Effector memory CD8-positive, alpha-beta T cell (primary cell): ENCODE measurements at regions not wholly inside any gene's neighbourhood (a gene's known extent, or its start where the extent isn't known, plus 50 kb on each side); places are given as distances from the start of the nearest gene placed in this dataset.

Source experiments
- ATAC-seq: fragments of 150-1000 bp; cut with Tn5 transposase; replicated peaks from 2 replicates; pipeline ENCODE4 v1.10.0; 2021; ENCODE audit warnings: mild to moderate bottlenecking, moderate library complexity
- DNase-seq, 3 experiments: peaks; one replicate each; pipeline ENCODE4 v3.0.0; 2021
- H3K27ac Mint-ChIP-seq, 2 donors: one replicate each; pipeline ENCODE4 v1.8.0; 2022; ENCODE audit warnings: mild to moderate bottlenecking in 2 of 2, mixed read lengths in 2 of 2, moderate library complexity in 2 of 2
- H3K27me3 Mint-ChIP-seq, 2 donors: one replicate each; pipeline ENCODE4 v1.8.0; 2022; ENCODE audit warnings: mixed read lengths in 2 of 2
- H3K36me3 Mint-ChIP-seq: one replicate; pipeline ENCODE4 v1.8.0; 2022; ENCODE audit warnings: mild to moderate bottlenecking, moderate library complexity, mixed read lengths; ENCODE audit not compliant: insufficient read depth
- H3K4me1 Mint-ChIP-seq, 2 donors: one replicate each; pipeline ENCODE4 v1.8.0; 2022; ENCODE audit warnings: low read depth in 2 of 2, mixed read lengths in 2 of 2
- H3K4me3 Mint-ChIP-seq, 2 donors: one replicate each; pipeline ENCODE4 v1.8.0; 2022; ENCODE audit warnings: mild to moderate bottlenecking in 2 of 2, mixed read lengths in 2 of 2, moderate library complexity in 2 of 2
- H3K9me3 Mint-ChIP-seq, 2 donors: one replicate each; pipeline ENCODE4 v1.8.0; 2022; ENCODE audit warnings: mixed read lengths in 2 of 2

GRCh38 chr22:49645257-49645656 is 182.4 kb downstream of the BRD1 start:
- Mint-ChIP-seq H3K27ac (no peak overlapping the region), H3K27me3 (no peaks in the 10 kb centered on the region), H3K9me3 (no peaks in the 10 kb centered on the region), H3K36me3 (peaks cover 10% of the 10 kb centered on the region), H3K4me3 (no peak overlapping the region), H3K4me1 (peaks cover 10 to 18% of the 10 kb centered on the region in 2 donors)
- no peak for DNase-seq
- ATAC-seq, result no peak

- Mint-ChIP-seq H3K4me1 (peaks cover 6 to 14% of the 10 kb centered on the region in 2 donors), H3K27me3 (no peaks in the 10 kb centered on the region), H3K27ac (no peak overlapping the region), H3K4me3 (no peak overlapping the region), H3K9me3 (no peaks in the 10 kb centered on the region), H3K36me3 (peaks cover 4% of the 10 kb centered on the region)
- DNase-seq, result no peak
- ATAC-seq, result no peak
Observed at GRCh38 chr22:49643998-49644397, 183.7 kb downstream of the BRD1 start.

- peaks cover 4% of the 10 kb centered on the region for H3K36me3 Mint-ChIP-seq
- no peaks in the 10 kb centered on the region for H3K9me3 Mint-ChIP-seq
- DNase-seq (no peak), ATAC-seq (no peak)
- H3K4me1 Mint-ChIP-seq, result peaks cover 6 to 15% of the 10 kb centered on the region in 2 donors
- no peak overlapping the region for H3K27ac Mint-ChIP-seq
- no peaks in the 10 kb centered on the region for H3K27me3 Mint-ChIP-seq
- H3K4me3 Mint-ChIP-seq, result no peak overlapping the region
Observed at GRCh38 chr22:49643466-49643865, 184.2 kb downstream of the BRD1 start.

- Mint-ChIP-seq H3K27me3 (no peaks in the 10 kb centered on the region), H3K27ac (peak overlapping the region in 1 of 2 donors; percentile 68), H3K4me1 (peaks cover 6 to 15% of the 10 kb centered on the region in 2 donors), H3K4me3 (no peak overlapping the region), H3K9me3 (no peaks in the 10 kb centered on the region), H3K36me3 (peaks cover 4% of the 10 kb centered on the region)
- DNase-seq, result no peak
- ATAC-seq, result no peak
Observed at GRCh38 chr22:49642741-49643140, 184.9 kb downstream of the BRD1 start.

GRCh38 chr22:49642331-49642730 is 185.3 kb downstream of the BRD1 start:
- DNase-seq (no peak), ATAC-seq (no peak)
- no peaks in the 10 kb centered on the region for H3K27me3 Mint-ChIP-seq
- H3K4me3 Mint-ChIP-seq, result no peak overlapping the region
- no peaks in the 10 kb centered on the region for H3K9me3 Mint-ChIP-seq
- H3K27ac Mint-ChIP-seq, result peak overlapping the region in 1 of 2 donors; percentile 68
- H3K4me1 Mint-ChIP-seq, result peaks cover 6 to 15% of the 10 kb centered on the region in 2 donors
- peaks cover 1% of the 10 kb centered on the region for H3K36me3 Mint-ChIP-seq

- Mint-ChIP-seq H3K36me3 (no peaks in the 10 kb centered on the region), H3K4me1 (peaks cover 6 to 12% of the 10 kb centered on the region in 2 donors), H3K9me3 (no peaks in the 10 kb centered on the region), H3K27ac (no peak overlapping the region), H3K4me3 (no peak overlapping the region), H3K27me3 (no peaks in the 10 kb centered on the region)
- ATAC-seq (no peak), DNase-seq (no peak)
Observed at GRCh38 chr22:49641770-49642313, 185.8 kb downstream of the BRD1 start.

- H3K36me3 Mint-ChIP-seq, result no peaks in the 10 kb centered on the region
- no peak overlapping the region for H3K4me3 Mint-ChIP-seq
- no peaks in the 10 kb centered on the region for H3K9me3 Mint-ChIP-seq
- peaks cover 3 to 11% of the 10 kb centered on the region in 2 donors for H3K4me1 Mint-ChIP-seq
- no peaks in the 10 kb centered on the region for H3K27me3 Mint-ChIP-seq
- ATAC-seq, result no peak
- DNase-seq, result no peak
- no peak overlapping the region for H3K27ac Mint-ChIP-seq
Observed at GRCh38 chr22:49640366-49641095, 187.1 kb downstream of the BRD1 start.

GRCh38 chr22:49639956-49640355 is 187.7 kb downstream of the BRD1 start:
- Mint-ChIP-seq H3K27ac (no peak overlapping the region), H3K9me3 (no peaks in the 10 kb centered on the region), H3K36me3 (no peaks in the 10 kb centered on the region), H3K4me1 (peaks cover 3 to 7% of the 10 kb centered on the region in 2 donors), H3K4me3 (no peak overlapping the region), H3K27me3 (no peaks in the 10 kb centered on the region)
- ATAC-seq (no peak), DNase-seq (no peak)

GRCh38 chr22:49638788-49639187 is 188.9 kb downstream of the BRD1 start:
- no peak for DNase-seq
- Mint-ChIP-seq H3K4me1 (peaks cover 3 to 7% of the 10 kb centered on the region in 2 donors), H3K9me3 (no peaks in the 10 kb centered on the region), H3K27me3 (no peaks in the 10 kb centered on the region), H3K4me3 (no peak overlapping the region), H3K27ac (no peak overlapping the region), H3K36me3 (peaks cover 3% of the 10 kb centered on the region)
- ATAC-seq, result no peak

- ATAC-seq (no peak), DNase-seq (no peak)
- Mint-ChIP-seq H3K36me3 (peaks cover 5% of the 10 kb centered on the region), H3K9me3 (no peaks in the 10 kb centered on the region), H3K4me1 (peaks cover 3 to 7% of the 10 kb centered on the region in 2 donors), H3K27ac (no peak overlapping the region), H3K4me3 (no peak overlapping the region), H3K27me3 (no peaks in the 10 kb centered on the region)
Observed at GRCh38 chr22:49638001-49638400, 189.7 kb downstream of the BRD1 start.

GRCh38 chr22:49637255-49637760 is 190.4 kb downstream of the BRD1 start:
- H3K4me3 Mint-ChIP-seq, result no peak overlapping the region
- ATAC-seq, result no peak

GRCh38 chr22:49636649-49637048 is 191.0 kb downstream of the BRD1 start:
- ATAC-seq (no peak), DNase-seq (no peak)
- Mint-ChIP-seq H3K4me3 (no peak overlapping the region), H3K9me3 (no peaks in the 10 kb centered on the region), H3K4me1 (peaks cover 3 to 5% of the 10 kb centered on the region in 2 donors), H3K27me3 (no peaks in the 10 kb centered on the region), H3K36me3 (peaks cover 5% of the 10 kb centered on the region), H3K27ac (no peak overlapping the region)

More at GRCh38 chr22:49637255-49637760, 190.4 kb downstream of the BRD1 start:
- H3K9me3 Mint-ChIP-seq, result no peaks in the 10 kb centered on the region
- peaks cover 3 to 5% of the 10 kb centered on the region in 2 donors for H3K4me1 Mint-ChIP-seq
- peaks cover 5% of the 10 kb centered on the region for H3K36me3 Mint-ChIP-seq
- no peaks in the 10 kb centered on the region for H3K27me3 Mint-ChIP-seq
- no peak overlapping the region for H3K27ac Mint-ChIP-seq
- no peak for DNase-seq

GRCh38 chr22:49636214-49636613 is 191.5 kb downstream of the BRD1 start:
- no peak overlapping the region for H3K27ac Mint-ChIP-seq
- ATAC-seq, result no peak

More at GRCh38 chr22:49636214-49636613, 191.5 kb downstream of the BRD1 start:
- H3K36me3 Mint-ChIP-seq, result peaks cover 5% of the 10 kb centered on the region
- no peaks in the 10 kb centered on the region for H3K9me3 Mint-ChIP-seq
- DNase-seq, result no peak
- H3K4me3 Mint-ChIP-seq, result no peak overlapping the region
- no peaks in the 10 kb centered on the region for H3K27me3 Mint-ChIP-seq
- peaks cover 0 to 2% of the 10 kb centered on the region in 2 donors for H3K4me1 Mint-ChIP-seq
